ENCODE measurements at regions not wholly inside any gene's neighbourhood (a gene's known extent, or its start where the extent isn't known, plus 50 kb on each side); places are given as distances from the start of the nearest gene placed in this dataset.

DNA sequence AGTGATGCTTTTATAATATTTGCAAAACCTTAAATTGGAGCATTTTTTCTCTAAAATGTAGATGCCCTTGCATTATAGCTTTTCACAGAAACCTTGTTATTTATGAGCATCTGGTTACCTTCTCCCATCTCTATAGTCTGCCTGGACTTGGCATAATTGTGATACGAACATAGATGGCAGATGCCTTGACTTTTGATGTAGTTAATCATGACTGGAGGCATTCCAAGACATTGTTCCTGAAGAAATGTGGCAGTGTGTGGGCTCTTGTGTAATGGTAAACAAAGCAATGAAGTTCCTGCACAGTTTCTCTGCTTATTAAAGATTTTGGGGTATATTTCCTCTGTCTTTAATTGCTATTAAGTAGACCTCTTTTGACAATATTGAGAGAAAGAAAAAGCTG lies 500.1 kb downstream of the PCDH19 start:
- Histone ChIP-seq H2AFZ (ENCODE audit: low read depth, low read length, poor library complexity, severe bottlenecking) (no peak overlapping the region), H3K9ac (ENCODE audit: low read length) (no peak overlapping the region), H3K9me2 (ENCODE audit: insufficient read depth) (no peaks in the 10 kb centered on the region), H4K20me1 (ENCODE audit: insufficient read depth) (no peaks in the 10 kb centered on the region), H3K4me2 (ENCODE audit: low read length) (no peak overlapping the region), H3K36me3 (ENCODE audit: control insufficient read depth in 1 of 2, insufficient read depth in 2 of 2, low read length in 2 of 2) (no peaks in the 10 kb centered on the region), H3K79me2 (ENCODE audit: insufficient read depth, low read length) (no peaks in the 10 kb centered on the region), H3K27ac (ENCODE audit: low read depth, low read length) (no peak overlapping the region), H3K4me3 (replicated peaks in 1 of 2; ENCODE audit: low read depth in 1 of 2, low read length in 2 of 2) (no peak overlapping the region), H3K4me1 (ENCODE audit: control insufficient read depth in 1 of 2, insufficient read depth in 2 of 2, low read length in 2 of 2) (no peaks in the 10 kb centered on the region), H3K9me3 (ENCODE audit: control insufficient read depth in 1 of 2, insufficient read depth in 1 of 2, low read depth in 1 of 2, low read length in 2 of 2) (no peaks in the 10 kb centered on the region), H3K27me3 (ENCODE audit: insufficient read depth, low read length) (no peaks in the 10 kb centered on the region)
- no peak for TF ChIP-seq ZFX (IDR thresholded peaks at IDR 0.05)
- TF ChIP-seq POLR2A (IDR thresholded peaks at IDR 0.05; ENCODE audit: borderline replicate concordance, extremely low read depth, insufficient read depth, insufficient read length), result no peak
- no peak for TF ChIP-seq YY1 (IDR thresholded peaks at IDR 0.05; ENCODE audit: extremely low read depth, insufficient replicate concordance, low read depth, low read length)
- TF ChIP-seq TCF7L2 (IDR thresholded peaks at IDR 0.05; ENCODE audit: borderline replicate concordance, extremely low read depth, insufficient read depth, insufficient read length), result no peak
- no peak for TF ChIP-seq EGR1 (IDR thresholded peaks at IDR 0.05; ENCODE audit: low read depth)
- no peak for TF ChIP-seq JUND (IDR thresholded peaks at IDR 0.05)
- TF ChIP-seq REST (IDR thresholded peaks at IDR 0.05; ENCODE audit: low read depth), result no peak
- no peak for TF ChIP-seq CEBPB (IDR thresholded peaks at IDR 0.05; ENCODE audit: low read depth)
- TF ChIP-seq ELF1 (IDR thresholded peaks at IDR 0.05; ENCODE audit: borderline replicate concordance, low read depth), result no peak
- no peak for TF ChIP-seq RAD21 (IDR thresholded peaks at IDR 0.05; ENCODE audit: low read depth)
- TF ChIP-seq EZH2phosphoT487 (IDR thresholded peaks at IDR 0.05; ENCODE audit: borderline replicate concordance), result no peak
- TF ChIP-seq SRF (IDR thresholded peaks at IDR 0.05; ENCODE audit: low read depth), result no peak
- TF ChIP-seq, protein P1, sequence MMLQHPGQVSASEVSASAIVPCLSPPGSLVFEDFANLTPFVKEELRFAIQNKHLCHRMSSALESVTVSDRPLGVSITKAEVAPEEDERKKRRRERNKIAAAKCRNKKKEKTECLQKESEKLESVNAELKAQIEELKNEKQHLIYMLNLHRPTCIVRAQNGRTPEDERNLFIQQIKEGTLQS (IDR thresholded peaks at IDR 0.05), result no peak
- no peak for TF ChIP-seq CBX3 (IDR thresholded peaks at IDR 0.05; ENCODE audit: low read depth)
- TF ChIP-seq POLR2AphosphoS5 (IDR thresholded peaks at IDR 0.05; ENCODE audit: low read depth, low read length), result no peak
- TF ChIP-seq, protein P2, sequence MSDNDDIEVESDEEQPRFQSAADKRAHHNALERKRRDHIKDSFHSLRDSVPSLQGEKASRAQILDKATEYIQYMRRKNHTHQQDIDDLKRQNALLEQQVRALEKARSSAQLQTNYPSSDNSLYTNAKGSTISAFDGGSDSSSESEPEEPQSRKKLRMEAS (IDR thresholded peaks at IDR 0.05), result no peak
- TF ChIP-seq EZH2 (IDR thresholded peaks at IDR 0.05), result no peak
- TF ChIP-seq, protein P3, sequence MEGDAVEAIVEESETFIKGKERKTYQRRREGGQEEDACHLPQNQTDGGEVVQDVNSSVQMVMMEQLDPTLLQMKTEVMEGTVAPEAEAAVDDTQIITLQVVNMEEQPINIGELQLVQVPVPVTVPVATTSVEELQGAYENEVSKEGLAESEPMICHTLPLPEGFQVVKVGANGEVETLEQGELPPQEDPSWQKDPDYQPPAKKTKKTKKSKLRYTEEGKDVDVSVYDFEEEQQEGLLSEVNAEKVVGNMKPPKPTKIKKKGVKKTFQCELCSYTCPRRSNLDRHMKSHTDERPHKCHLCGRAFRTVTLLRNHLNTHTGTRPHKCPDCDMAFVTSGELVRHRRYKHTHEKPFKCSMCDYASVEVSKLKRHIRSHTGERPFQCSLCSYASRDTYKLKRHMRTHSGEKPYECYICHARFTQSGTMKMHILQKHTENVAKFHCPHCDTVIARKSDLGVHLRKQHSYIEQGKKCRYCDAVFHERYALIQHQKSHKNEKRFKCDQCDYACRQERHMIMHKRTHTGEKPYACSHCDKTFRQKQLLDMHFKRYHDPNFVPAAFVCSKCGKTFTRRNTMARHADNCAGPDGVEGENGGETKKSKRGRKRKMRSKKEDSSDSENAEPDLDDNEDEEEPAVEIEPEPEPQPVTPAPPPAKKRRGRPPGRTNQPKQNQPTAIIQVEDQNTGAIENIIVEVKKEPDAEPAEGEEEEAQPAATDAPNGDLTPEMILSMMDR (IDR thresholded peaks at IDR 0.05 in 2 of 3, conservative IDR thresholded peaks at IDR 0.05 in 1 of 3; ENCODE audit: borderline replicate concordance in 1 of 3, insufficient read depth in 1 of 3, low read depth in 2 of 3, low read length in 2 of 3), result no peak
- TF ChIP-seq SP1 (IDR thresholded peaks at IDR 0.05; ENCODE audit: low read depth), result no peak
- TF ChIP-seq ZNF274 (IDR thresholded peaks at IDR 0.05; ENCODE audit: low read depth, low read length), result no peak
- POLR2A ChIA-PET, result no interaction called here
- no TSS peak for BruUV-seq (replicated peaks)
- RAD21 ChIA-PET (ENCODE audit: low non-redundant PET in 1 of 2, low total read pairs in 2 of 2, uncharacterized antibody in 2 of 2, unreplicated experiment in 2 of 2), result no interaction called here
- CTCF ChIA-PET, result no interaction called here
- ATAC-seq (no peak), DNase-seq (ENCODE audit: low read depth, low spot score) (no peak)
- intact Hi-C loops (cut with micrococcal nuclease), result no loop called here
